ENCODE measurements at regions not wholly inside any gene's neighbourhood (a gene's known extent, or its start where the extent isn't known, plus 50 kb on each side); places are given as distances from the start of the nearest gene placed in this dataset.

DNA sequence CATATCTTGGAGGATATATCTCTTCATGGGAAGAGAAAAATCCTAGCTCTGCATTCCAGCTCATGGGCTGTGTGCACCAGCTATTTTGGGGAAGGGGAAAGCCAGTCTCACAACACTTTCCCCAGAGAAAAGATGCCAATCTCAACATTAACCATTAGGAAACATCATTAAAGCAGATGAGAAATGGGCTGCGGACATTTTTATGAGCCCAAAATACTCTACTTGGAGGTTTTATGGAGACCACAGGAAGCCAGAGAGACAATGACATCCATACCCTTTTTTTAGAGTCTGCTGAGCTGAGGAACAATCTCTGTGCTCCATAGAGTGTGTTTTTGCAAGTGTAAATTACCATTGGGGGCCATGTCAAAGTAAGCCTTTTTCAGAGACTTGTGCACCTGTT lies 213.7 kb downstream of the TRIB2 start:
- Mint-ChIP-seq H3K27me3 (ENCODE audit: low read depth) (peaks cover 3% of the 10 kb centered on the region), H3K4me3 (no peak overlapping the region), H3K4me1 (peaks cover 28% of the 10 kb centered on the region), H3K36me3 (peaks cover 9% of the 10 kb centered on the region), H3K9me3 (peaks cover 6% of the 10 kb centered on the region), H3K27ac (no peak overlapping the region)
- no peak for ATAC-seq
- POLR2A ChIA-PET, result no interaction called here
- TF ChIP-seq, protein P1, sequence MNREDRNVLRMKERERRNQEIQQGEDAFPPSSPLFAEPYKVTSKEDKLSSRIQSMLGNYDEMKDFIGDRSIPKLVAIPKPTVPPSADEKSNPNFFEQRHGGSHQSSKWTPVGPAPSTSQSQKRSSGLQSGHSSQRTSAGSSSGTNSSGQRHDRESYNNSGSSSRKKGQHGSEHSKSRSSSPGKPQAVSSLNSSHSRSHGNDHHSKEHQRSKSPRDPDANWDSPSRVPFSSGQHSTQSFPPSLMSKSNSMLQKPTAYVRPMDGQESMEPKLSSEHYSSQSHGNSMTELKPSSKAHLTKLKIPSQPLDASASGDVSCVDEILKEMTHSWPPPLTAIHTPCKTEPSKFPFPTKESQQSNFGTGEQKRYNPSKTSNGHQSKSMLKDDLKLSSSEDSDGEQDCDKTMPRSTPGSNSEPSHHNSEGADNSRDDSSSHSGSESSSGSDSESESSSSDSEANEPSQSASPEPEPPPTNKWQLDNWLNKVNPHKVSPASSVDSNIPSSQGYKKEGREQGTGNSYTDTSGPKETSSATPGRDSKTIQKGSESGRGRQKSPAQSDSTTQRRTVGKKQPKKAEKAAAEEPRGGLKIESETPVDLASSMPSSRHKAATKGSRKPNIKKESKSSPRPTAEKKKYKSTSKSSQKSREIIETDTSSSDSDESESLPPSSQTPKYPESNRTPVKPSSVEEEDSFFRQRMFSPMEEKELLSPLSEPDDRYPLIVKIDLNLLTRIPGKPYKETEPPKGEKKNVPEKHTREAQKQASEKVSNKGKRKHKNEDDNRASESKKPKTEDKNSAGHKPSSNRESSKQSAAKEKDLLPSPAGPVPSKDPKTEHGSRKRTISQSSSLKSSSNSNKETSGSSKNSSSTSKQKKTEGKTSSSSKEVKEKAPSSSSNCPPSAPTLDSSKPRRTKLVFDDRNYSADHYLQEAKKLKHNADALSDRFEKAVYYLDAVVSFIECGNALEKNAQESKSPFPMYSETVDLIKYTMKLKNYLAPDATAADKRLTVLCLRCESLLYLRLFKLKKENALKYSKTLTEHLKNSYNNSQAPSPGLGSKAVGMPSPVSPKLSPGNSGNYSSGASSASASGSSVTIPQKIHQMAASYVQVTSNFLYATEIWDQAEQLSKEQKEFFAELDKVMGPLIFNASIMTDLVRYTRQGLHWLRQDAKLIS (CRISPR knock-in tag; IDR thresholded peaks at IDR 0.05; ENCODE audit: borderline replicate concordance), result no peak
- TF ChIP-seq, protein P2, sequence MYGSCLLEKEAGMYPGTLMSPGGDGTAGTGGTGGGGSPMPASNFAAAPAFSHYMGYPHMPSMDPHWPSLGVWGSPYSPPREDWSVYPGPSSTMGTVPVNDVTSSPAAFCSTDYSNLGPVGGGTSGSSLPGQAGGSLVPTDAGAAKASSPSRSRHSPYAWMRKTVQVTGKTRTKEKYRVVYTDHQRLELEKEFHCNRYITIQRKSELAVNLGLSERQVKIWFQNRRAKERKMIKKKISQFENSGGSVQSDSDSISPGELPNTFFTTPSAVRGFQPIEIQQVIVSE (CRISPR knock-in tag; IDR thresholded peaks at IDR 0.05; ENCODE audit: borderline replicate concordance), result peak; percentile 75; the same call in 1 of the 2 replicates
- CTCF ChIA-PET, result interaction anchor here (0.9 to 3.8 kb wide), 6 partner anchors 20 to 1067 kb away, joined by 3 to 15 read pairs (median 4); no protein-coding TSS in a partner anchor
- no peak for DNase-seq (ENCODE audit: low spot score)

DNA sequence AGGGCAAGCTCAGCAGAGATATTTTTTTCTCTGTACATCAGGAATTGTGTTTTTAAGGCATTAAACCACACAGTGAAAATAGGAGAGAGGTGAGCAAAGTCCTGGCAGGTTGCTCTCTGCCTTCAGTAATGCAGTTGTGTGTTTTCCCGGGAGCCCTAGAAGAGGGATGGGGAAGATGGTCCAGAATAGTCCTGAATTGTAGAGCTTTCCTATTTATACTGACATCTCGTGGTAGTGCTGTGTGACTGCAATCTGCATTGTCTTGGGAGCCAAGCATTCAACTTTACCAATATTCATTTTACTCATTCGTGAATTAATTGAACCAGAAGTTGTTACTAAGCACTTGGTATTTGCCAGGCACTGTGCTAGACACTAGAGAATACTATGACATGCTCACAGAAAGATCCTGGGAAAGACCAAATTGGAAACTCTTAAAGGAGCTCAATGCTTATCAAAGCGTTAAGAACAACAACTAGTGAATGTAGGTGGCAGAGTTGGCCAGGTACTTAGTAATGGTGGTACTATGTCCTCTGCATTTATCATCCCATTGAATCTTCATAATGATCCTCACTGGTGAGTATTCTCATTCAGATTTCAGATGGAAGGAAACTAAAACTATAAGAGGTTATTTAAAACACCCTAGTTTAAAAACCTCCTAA lies 214.6 kb downstream of the TRIB2 start:
- POLR2A ChIA-PET, result interaction anchor here (0.6 kb wide), 1 partner anchor 215 kb away, joined by 3 read pairs; the partner anchor contains the start of gene TRIB2
- TF ChIP-seq, protein P3, sequence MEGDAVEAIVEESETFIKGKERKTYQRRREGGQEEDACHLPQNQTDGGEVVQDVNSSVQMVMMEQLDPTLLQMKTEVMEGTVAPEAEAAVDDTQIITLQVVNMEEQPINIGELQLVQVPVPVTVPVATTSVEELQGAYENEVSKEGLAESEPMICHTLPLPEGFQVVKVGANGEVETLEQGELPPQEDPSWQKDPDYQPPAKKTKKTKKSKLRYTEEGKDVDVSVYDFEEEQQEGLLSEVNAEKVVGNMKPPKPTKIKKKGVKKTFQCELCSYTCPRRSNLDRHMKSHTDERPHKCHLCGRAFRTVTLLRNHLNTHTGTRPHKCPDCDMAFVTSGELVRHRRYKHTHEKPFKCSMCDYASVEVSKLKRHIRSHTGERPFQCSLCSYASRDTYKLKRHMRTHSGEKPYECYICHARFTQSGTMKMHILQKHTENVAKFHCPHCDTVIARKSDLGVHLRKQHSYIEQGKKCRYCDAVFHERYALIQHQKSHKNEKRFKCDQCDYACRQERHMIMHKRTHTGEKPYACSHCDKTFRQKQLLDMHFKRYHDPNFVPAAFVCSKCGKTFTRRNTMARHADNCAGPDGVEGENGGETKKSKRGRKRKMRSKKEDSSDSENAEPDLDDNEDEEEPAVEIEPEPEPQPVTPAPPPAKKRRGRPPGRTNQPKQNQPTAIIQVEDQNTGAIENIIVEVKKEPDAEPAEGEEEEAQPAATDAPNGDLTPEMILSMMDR (IDR thresholded peaks at IDR 0.05), result peak; percentile 37; the same call in 1 of the 2 replicates
- TF ChIP-seq, protein P4, sequence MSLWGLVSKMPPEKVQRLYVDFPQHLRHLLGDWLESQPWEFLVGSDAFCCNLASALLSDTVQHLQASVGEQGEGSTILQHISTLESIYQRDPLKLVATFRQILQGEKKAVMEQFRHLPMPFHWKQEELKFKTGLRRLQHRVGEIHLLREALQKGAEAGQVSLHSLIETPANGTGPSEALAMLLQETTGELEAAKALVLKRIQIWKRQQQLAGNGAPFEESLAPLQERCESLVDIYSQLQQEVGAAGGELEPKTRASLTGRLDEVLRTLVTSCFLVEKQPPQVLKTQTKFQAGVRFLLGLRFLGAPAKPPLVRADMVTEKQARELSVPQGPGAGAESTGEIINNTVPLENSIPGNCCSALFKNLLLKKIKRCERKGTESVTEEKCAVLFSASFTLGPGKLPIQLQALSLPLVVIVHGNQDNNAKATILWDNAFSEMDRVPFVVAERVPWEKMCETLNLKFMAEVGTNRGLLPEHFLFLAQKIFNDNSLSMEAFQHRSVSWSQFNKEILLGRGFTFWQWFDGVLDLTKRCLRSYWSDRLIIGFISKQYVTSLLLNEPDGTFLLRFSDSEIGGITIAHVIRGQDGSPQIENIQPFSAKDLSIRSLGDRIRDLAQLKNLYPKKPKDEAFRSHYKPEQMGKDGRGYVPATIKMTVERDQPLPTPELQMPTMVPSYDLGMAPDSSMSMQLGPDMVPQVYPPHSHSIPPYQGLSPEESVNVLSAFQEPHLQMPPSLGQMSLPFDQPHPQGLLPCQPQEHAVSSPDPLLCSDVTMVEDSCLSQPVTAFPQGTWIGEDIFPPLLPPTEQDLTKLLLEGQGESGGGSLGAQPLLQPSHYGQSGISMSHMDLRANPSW (CRISPR knock-in tag; conservative IDR thresholded peaks at IDR 0.05; ENCODE audit: low read depth), result no peak
- CTCF ChIA-PET, result interaction anchor here (0.6 to 3.8 kb wide), 12 partner anchors 9 to 1102 kb away, joined by 3 to 17 read pairs (median 4); partner anchors contain the start of gene TRIB2
- peak; percentile 92 for ATAC-seq
- Mint-ChIP-seq H3K27me3 (ENCODE audit: low read depth) (peaks cover 3% of the 10 kb centered on the region), H3K27ac (no peak overlapping the region), H3K4me1 (peaks cover 28% of the 10 kb centered on the region), H3K9me3 (peaks cover 6% of the 10 kb centered on the region), H3K4me3 (no peak overlapping the region), H3K36me3 (peaks cover 6% of the 10 kb centered on the region)
- no peak for DNase-seq (ENCODE audit: low spot score)

DNA sequence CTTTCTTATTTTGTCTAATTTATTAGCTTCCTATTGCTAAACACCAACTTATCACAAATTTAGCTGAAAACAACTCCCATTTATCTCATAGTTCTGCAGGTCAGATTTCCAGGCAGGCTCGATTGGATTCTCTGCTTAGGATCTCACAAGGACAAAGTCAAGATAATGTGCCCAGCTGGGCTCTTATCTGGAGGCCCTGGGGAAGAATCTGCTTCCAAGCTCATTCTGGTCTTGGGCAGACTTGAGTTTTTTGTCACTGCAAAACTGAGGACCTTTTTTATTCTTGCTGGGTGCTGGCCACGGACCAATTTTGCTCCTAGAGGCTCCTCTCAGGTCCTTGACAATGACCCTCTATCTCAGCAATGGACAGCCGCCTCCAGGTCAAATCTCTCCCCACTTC lies 215.5 kb downstream of the TRIB2 start:
- no peak for DNase-seq (ENCODE audit: low spot score)
- no peak for ATAC-seq
- Mint-ChIP-seq H3K27ac (no peak overlapping the region), H3K4me1 (peaks cover 28% of the 10 kb centered on the region), H3K27me3 (ENCODE audit: low read depth) (peaks cover 3% of the 10 kb centered on the region), H3K4me3 (no peak overlapping the region), H3K9me3 (peaks cover 3% of the 10 kb centered on the region), H3K36me3 (peaks cover 3% of the 10 kb centered on the region)
- ChIA-PET CTCF (interaction anchor here (1.2 to 3.8 kb wide), 5 partner anchors 16 to 1103 kb away, joined by 4 to 17 read pairs (median 4); partner anchors contain the start of gene TRIB2), POLR2A (no interaction called here)
- TF ChIP-seq NR2C2 (CRISPR knock-in tag; IDR thresholded peaks at IDR 0.05), result no peak
- TF ChIP-seq, protein P2 (CRISPR knock-in tag; IDR thresholded peaks at IDR 0.05; ENCODE audit: borderline replicate concordance), result no peak
- TF ChIP-seq, protein P5, sequence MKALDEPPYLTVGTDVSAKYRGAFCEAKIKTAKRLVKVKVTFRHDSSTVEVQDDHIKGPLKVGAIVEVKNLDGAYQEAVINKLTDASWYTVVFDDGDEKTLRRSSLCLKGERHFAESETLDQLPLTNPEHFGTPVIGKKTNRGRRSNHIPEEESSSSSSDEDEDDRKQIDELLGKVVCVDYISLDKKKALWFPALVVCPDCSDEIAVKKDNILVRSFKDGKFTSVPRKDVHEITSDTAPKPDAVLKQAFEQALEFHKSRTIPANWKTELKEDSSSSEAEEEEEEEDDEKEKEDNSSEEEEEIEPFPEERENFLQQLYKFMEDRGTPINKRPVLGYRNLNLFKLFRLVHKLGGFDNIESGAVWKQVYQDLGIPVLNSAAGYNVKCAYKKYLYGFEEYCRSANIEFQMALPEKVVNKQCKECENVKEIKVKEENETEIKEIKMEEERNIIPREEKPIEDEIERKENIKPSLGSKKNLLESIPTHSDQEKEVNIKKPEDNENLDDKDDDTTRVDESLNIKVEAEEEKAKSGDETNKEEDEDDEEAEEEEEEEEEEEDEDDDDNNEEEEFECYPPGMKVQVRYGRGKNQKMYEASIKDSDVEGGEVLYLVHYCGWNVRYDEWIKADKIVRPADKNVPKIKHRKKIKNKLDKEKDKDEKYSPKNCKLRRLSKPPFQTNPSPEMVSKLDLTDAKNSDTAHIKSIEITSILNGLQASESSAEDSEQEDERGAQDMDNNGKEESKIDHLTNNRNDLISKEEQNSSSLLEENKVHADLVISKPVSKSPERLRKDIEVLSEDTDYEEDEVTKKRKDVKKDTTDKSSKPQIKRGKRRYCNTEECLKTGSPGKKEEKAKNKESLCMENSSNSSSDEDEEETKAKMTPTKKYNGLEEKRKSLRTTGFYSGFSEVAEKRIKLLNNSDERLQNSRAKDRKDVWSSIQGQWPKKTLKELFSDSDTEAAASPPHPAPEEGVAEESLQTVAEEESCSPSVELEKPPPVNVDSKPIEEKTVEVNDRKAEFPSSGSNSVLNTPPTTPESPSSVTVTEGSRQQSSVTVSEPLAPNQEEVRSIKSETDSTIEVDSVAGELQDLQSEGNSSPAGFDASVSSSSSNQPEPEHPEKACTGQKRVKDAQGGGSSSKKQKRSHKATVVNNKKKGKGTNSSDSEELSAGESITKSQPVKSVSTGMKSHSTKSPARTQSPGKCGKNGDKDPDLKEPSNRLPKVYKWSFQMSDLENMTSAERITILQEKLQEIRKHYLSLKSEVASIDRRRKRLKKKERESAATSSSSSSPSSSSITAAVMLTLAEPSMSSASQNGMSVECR (CRISPR knock-in tag; IDR thresholded peaks at IDR 0.05; ENCODE audit: borderline replicate concordance), result no peak

Data from WTC11 (cell line).